GM23338 (cell line): ENCODE measurements at regions not wholly inside any gene's neighbourhood (a gene's known extent, or its start where the extent isn't known, plus 50 kb on each side); places are given as distances from the start of the nearest gene placed in this dataset.

ENCODE experiments used
- ATAC-seq: fragments of 200-7000 bp; cut with Tn5 transposase; 3 replicates; pipeline ENCODE4 v1.9.1; 2020
- DNase-seq: peaks from one replicate; pipeline ENCODE4 v3.0.0-alpha.2; 2015; ENCODE audit warnings: low spot score
- H2AFZ ChIP-seq: fragments of 200-600 bp; sonication (generic); 2 replicates; pipeline ENCODE4 v1.8.0; 2016; ENCODE audit warnings: antibody characterized with exemption, mild to moderate bottlenecking, moderate library complexity
- H3F3A ChIP-seq: fragments of 200-600 bp; sonication (generic); replicated peaks from 2 replicates; pipeline ENCODE4 v1.8.0; 2017; ENCODE audit warnings: antibody characterized with exemption, mixed run types, low read depth
- H3K27ac ChIP-seq: fragments of 200-600 bp; sonication (generic); 2 replicates; pipeline ENCODE4 v1.6.1; 2016; ENCODE audit warnings: low read depth
- H3K27me3 ChIP-seq: fragments of 200-600 bp; sonication (generic); 2 replicates; pipeline ENCODE4 v1.8.0; 2016; ENCODE audit warnings: mild to moderate bottlenecking, mixed run types, moderate library complexity; ENCODE audit not compliant: insufficient read depth
- H3K36me3 ChIP-seq: fragments of 200-600 bp; sonication (generic); 2 replicates; pipeline ENCODE4 v1.8.0; 2016; ENCODE audit warnings: mild to moderate bottlenecking; ENCODE audit not compliant: insufficient read depth
- H3K4me1 ChIP-seq: fragments of 200-600 bp; sonication (generic); 2 replicates; pipeline ENCODE4 v1.8.0; 2016; ENCODE audit warnings: mild to moderate bottlenecking, moderate library complexity; ENCODE audit not compliant: insufficient read depth
- H3K4me2 ChIP-seq: fragments of 200-600 bp; sonication (generic); 2 replicates; pipeline ENCODE4 v1.7.1; 2017; ENCODE audit warnings: mixed run types
- H3K4me3 ChIP-seq: fragments of 200-600 bp; sonication (generic); 2 replicates; pipeline ENCODE4 v1.6.1; 2016; ENCODE audit warnings: mixed run types
- H3K79me2 ChIP-seq: fragments of 200-600 bp; sonication (generic); replicated peaks from 2 replicates; pipeline ENCODE4 v1.8.0; 2017; ENCODE audit warnings: mild to moderate bottlenecking; ENCODE audit not compliant: insufficient read depth
- H3K9me2 ChIP-seq: fragments of 200-600 bp; sonication (generic); 2 replicates; pipeline ENCODE4 v1.8.0; 2017; ENCODE audit not compliant: insufficient read depth
- H4K20me1 ChIP-seq: fragments of 200-600 bp; sonication (generic); replicated peaks from 2 replicates; pipeline ENCODE4 v1.8.0; 2017; ENCODE audit warnings: mild to moderate bottlenecking; ENCODE audit not compliant: insufficient read depth
- H3K27ac Mint-ChIP-seq: 2 replicates; pipeline ENCODE4 v1.8.0; 2020; ENCODE audit warnings: inconsistent platforms, mild to moderate bottlenecking, moderate library complexity, mixed read lengths
- H3K27me3 Mint-ChIP-seq: 3 replicates; pipeline ENCODE4 v1.8.0; 2022; ENCODE audit warnings: low read depth, mild to moderate bottlenecking, moderate library complexity, mixed read lengths, inconsistent platforms; ENCODE audit not compliant: insufficient read depth, poor library complexity
- H3K36me3 Mint-ChIP-seq: 3 replicates; pipeline ENCODE4 v1.8.0; 2021; ENCODE audit warnings: low read depth, mild to moderate bottlenecking, inconsistent platforms, moderate library complexity, mixed read lengths
- H3K4me1 Mint-ChIP-seq: 3 replicates; pipeline ENCODE4 v1.8.0; 2020; ENCODE audit warnings: mild to moderate bottlenecking, inconsistent platforms, mixed read lengths
- H3K4me3 Mint-ChIP-seq: 3 replicates; pipeline ENCODE4 v1.8.0; 2021; ENCODE audit warnings: moderate library complexity, mild to moderate bottlenecking, inconsistent platforms, mixed read lengths
- H3K9me3 Mint-ChIP-seq: 3 replicates; pipeline ENCODE4 v1.8.0; 2020; ENCODE audit warnings: moderate library complexity, mild to moderate bottlenecking, inconsistent platforms, mixed read lengths
- CREB1 ChIP-seq: fragments of 250-450 bp; sonication (Bioruptor Pico); IDR thresholded peaks from 2 replicates; pipeline ENCODE4 v1.5.0; 2020; ENCODE audit warnings: low read depth, mild to moderate bottlenecking, moderate library complexity
- EZH2 ChIP-seq: fragments of 200-600 bp; sonication (generic); IDR thresholded peaks from one replicate; pipeline ENCODE4 v1.8.0; 2017; ENCODE audit warnings: antibody characterized with exemption, mild to moderate bottlenecking, low read depth; ENCODE audit not compliant: unreplicated experiment
- EZH2phosphoT487 ChIP-seq: fragments of 200-600 bp; sonication (generic); IDR thresholded peaks from one replicate; pipeline ENCODE4 v1.8.1; 2018; ENCODE audit warnings: antibody characterized with exemption; ENCODE audit not compliant: unreplicated experiment
- JUNB ChIP-seq: IDR thresholded peaks from one replicate; pipeline ENCODE4 v1.6.1; 2016; ENCODE audit warnings: antibody characterized with exemption; ENCODE audit not compliant: unreplicated experiment
- NANOG ChIP-seq: IDR thresholded peaks from 2 replicates; pipeline ENCODE4 v1.6.1; 2016; ENCODE audit warnings: antibody characterized with exemption, borderline replicate concordance
- POLR2AphosphoS5 ChIP-seq: IDR thresholded peaks from 2 replicates; pipeline ENCODE4 v1.6.1; 2016; ENCODE audit warnings: antibody characterized with exemption, low read depth
- STAT1 ChIP-seq: IDR thresholded peaks from one replicate; pipeline ENCODE4 v1.6.1; 2016; ENCODE audit warnings: antibody characterized with exemption; ENCODE audit not compliant: unreplicated experiment
- ZNF114 ChIP-seq: fragments of 250-450 bp; sonication (Bioruptor Pico); IDR thresholded peaks from 2 replicates; pipeline ENCODE4 v1.5.0; 2020; ENCODE audit warnings: mild to moderate bottlenecking, moderate library complexity
- ZNF331 ChIP-seq: fragments of 250-450 bp; sonication (Bioruptor Pico); IDR thresholded peaks from 2 replicates; pipeline ENCODE4 v1.5.0; 2020; ENCODE audit warnings: low read depth, mild to moderate bottlenecking, moderate library complexity
- TF ChIP-seq, protein P1 (sequence below): IDR thresholded peaks from 2 replicates; pipeline ENCODE4 v1.6.1; 2016; ENCODE audit warnings: antibody characterized with exemption
- TF ChIP-seq, protein P2 (sequence below): IDR thresholded peaks from one replicate; pipeline ENCODE4 v1.6.1; 2018; ENCODE audit warnings: antibody characterized with exemption; ENCODE audit not compliant: unreplicated experiment
- TF ChIP-seq, protein P3 (sequence below): fragments of 250-450 bp; sonication (Bioruptor Pico); IDR thresholded peaks from 2 replicates; pipeline ENCODE4 v1.5.0; 2020; ENCODE audit warnings: mild to moderate bottlenecking, moderate library complexity

DNA sequence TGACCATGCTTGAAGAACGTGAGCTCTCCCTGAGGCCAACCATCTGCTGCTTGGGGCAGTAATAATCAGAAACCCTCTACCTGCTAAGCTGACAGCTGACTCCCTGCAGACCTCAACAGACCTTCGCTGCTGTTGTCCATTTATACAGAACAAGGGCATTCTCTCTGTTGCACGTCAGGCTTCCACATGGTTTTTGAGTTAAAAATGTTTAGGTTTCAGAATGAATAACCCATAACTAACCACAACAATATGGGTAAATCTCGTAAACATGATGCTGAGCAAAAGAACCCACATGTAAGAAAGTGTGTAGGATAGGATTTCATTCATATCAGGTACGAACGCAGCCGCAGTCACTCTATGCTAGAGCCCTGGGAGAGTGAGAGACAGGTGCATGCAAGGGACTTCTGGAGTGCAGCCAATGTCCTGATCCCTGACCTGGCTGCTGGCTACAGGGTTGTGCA, 348.5 kb downstream of the MED10 start (continued):
- TF ChIP-seq, protein P1, sequence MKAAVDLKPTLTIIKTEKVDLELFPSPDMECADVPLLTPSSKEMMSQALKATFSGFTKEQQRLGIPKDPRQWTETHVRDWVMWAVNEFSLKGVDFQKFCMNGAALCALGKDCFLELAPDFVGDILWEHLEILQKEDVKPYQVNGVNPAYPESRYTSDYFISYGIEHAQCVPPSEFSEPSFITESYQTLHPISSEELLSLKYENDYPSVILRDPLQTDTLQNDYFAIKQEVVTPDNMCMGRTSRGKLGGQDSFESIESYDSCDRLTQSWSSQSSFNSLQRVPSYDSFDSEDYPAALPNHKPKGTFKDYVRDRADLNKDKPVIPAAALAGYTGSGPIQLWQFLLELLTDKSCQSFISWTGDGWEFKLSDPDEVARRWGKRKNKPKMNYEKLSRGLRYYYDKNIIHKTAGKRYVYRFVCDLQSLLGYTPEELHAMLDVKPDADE = no peak

DNA sequence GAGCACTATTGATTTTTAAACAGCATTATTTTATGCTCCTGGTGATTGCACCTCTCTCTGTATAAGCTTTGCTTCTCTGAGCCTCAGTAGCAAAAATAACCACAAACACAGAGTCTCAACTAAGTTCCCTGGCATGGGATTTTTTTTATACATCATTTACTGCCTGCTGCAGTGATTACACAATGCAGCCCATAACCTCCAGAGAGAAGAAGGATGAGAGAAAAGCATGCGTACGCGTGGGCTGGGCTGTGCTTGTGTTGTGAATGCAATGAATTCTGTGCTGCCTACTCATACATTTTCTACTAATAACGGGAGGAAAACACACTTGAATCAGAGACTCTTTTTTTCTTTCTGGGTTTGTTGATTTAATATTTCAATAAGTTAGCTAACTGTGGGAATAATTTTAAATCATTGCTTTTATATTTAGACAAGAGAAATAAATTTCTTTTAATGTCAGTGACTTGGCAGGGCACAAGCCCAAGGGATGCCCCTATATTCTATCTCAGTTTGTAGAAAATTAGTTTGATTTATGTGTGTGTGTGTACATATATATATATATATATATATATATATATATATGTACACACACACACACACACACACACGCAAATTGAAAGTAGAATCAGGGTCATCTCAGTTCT, 351.5 kb downstream of the MED10 start:
- Mint-ChIP-seq H3K27ac (no peak overlapping the region), H3K4me3 (no peak overlapping the region), H3K36me3 (no peaks in the 10 kb centered on the region), H3K27me3 (no peaks in the 10 kb centered on the region), H3K9me3 (peaks cover 4% of the 10 kb centered on the region; the same call in 1 of the 3 replicates), H3K4me1 (no peaks in the 10 kb centered on the region)
- Histone ChIP-seq H3K27me3 (no peaks in the 10 kb centered on the region), H3K79me2 (no peaks in the 10 kb centered on the region), H3K4me1 (no peaks in the 10 kb centered on the region), H3F3A (no peaks in the 10 kb centered on the region), H3K27ac (no peak overlapping the region), H3K4me2 (no peak overlapping the region), H4K20me1 (no peaks in the 10 kb centered on the region), H2AFZ (no peak overlapping the region), H3K9me2 (peaks cover 3% of the 10 kb centered on the region; the same call in 1 of the 2 replicates), H3K36me3 (no peaks in the 10 kb centered on the region), H3K4me3 (no peak overlapping the region)
- DNase-seq (no peak), ATAC-seq (no peak)
- TF ChIP-seq EZH2 (no peak), ZNF114 (CRISPR knock-in tag) (no peak), POLR2AphosphoS5 (no peak), NANOG (no peak), ZNF331 (CRISPR knock-in tag) (no peak), CREB1 (no peak), EZH2phosphoT487 (no peak), STAT1 (no peak), JUNB (no peak)
- TF ChIP-seq, protein P1 = no peak
- TF ChIP-seq, protein P2, sequence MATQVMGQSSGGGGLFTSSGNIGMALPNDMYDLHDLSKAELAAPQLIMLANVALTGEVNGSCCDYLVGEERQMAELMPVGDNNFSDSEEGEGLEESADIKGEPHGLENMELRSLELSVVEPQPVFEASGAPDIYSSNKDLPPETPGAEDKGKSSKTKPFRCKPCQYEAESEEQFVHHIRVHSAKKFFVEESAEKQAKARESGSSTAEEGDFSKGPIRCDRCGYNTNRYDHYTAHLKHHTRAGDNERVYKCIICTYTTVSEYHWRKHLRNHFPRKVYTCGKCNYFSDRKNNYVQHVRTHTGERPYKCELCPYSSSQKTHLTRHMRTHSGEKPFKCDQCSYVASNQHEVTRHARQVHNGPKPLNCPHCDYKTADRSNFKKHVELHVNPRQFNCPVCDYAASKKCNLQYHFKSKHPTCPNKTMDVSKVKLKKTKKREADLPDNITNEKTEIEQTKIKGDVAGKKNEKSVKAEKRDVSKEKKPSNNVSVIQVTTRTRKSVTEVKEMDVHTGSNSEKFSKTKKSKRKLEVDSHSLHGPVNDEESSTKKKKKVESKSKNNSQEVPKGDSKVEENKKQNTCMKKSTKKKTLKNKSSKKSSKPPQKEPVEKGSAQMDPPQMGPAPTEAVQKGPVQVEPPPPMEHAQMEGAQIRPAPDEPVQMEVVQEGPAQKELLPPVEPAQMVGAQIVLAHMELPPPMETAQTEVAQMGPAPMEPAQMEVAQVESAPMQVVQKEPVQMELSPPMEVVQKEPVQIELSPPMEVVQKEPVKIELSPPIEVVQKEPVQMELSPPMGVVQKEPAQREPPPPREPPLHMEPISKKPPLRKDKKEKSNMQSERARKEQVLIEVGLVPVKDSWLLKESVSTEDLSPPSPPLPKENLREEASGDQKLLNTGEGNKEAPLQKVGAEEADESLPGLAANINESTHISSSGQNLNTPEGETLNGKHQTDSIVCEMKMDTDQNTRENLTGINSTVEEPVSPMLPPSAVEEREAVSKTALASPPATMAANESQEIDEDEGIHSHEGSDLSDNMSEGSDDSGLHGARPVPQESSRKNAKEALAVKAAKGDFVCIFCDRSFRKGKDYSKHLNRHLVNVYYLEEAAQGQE = no peak
- TF ChIP-seq, protein P3, sequence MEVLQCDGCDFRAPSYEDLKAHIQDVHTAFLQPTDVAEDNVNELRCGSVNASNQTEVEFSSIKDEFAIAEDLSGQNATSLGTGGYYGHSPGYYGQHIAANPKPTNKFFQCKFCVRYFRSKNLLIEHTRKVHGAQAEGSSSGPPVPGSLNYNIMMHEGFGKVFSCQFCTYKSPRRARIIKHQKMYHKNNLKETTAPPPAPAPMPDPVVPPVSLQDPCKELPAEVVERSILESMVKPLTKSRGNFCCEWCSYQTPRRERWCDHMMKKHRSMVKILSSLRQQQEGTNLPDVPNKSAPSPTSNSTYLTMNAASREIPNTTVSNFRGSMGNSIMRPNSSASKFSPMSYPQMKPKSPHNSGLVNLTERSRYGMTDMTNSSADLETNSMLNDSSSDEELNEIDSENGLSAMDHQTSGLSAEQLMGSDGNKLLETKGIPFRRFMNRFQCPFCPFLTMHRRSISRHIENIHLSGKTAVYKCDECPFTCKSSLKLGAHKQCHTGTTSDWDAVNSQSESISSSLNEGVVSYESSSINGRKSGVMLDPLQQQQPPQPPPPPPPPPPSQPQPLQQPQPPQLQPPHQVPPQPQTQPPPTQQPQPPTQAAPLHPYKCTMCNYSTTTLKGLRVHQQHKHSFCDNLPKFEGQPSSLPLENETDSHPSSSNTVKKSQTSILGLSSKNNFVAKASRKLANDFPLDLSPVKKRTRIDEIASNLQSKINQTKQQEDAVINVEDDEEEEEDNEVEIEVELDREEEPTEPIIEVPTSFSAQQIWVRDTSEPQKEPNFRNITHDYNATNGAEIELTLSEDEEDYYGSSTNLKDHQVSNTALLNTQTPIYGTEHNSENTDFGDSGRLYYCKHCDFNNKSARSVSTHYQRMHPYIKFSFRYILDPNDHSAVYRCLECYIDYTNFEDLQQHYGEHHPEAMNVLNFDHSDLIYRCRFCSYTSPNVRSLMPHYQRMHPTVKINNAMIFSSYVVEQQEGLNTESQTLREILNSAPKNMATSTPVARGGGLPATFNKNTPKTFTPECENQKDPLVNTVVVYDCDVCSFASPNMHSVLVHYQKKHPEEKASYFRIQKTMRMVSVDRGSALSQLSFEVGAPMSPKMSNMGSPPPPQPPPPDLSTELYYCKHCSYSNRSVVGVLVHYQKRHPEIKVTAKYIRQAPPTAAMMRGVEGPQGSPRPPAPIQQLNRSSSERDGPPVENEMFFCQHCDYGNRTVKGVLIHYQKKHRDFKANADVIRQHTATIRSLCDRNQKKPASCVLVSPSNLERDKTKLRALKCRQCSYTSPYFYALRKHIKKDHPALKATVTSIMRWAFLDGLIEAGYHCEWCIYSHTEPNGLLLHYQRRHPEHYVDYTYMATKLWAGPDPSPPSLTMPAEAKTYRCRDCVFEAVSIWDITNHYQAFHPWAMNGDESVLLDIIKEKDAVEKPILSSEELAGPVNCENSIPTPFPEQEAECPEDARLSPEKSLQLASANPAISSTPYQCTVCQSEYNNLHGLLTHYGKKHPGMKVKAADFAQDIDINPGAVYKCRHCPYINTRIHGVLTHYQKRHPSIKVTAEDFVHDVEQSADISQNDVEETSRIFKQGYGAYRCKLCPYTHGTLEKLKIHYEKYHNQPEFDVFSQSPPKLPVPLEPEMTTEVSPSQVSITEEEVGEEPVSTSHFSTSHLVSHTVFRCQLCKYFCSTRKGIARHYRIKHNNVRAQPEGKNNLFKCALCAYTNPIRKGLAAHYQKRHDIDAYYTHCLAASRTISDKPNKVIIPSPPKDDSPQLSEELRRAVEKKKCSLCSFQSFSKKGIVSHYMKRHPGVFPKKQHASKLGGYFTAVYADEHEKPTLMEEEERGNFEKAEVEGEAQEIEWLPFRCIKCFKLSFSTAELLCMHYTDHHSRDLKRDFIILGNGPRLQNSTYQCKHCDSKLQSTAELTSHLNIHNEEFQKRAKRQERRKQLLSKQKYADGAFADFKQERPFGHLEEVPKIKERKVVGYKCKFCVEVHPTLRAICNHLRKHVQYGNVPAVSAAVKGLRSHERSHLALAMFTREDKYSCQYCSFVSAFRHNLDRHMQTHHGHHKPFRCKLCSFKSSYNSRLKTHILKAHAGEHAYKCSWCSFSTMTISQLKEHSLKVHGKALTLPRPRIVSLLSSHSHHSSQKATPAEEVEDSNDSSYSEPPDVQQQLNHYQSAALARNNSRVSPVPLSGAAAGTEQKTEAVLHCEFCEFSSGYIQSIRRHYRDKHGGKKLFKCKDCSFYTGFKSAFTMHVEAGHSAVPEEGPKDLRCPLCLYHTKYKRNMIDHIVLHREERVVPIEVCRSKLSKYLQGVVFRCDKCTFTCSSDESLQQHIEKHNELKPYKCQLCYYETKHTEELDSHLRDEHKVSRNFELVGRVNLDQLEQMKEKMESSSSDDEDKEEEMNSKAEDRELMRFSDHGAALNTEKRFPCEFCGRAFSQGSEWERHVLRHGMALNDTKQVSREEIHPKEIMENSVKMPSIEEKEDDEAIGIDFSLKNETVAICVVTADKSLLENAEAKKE = no peak
